Thyroid gland (tissue), 4 donors: ENCODE measurements at regions not wholly inside any gene's neighbourhood (a gene's known extent, or its start where the extent isn't known, plus 50 kb on each side); places are given as distances from the start of the nearest gene placed in this dataset.

Experiments used
- POLR2A ChIP-seq, 2 donors: fragments of 450-650 bp; IDR thresholded peaks; one replicate each; pipeline ENCODE4 v1.6.1; 2017; ENCODE audit warnings: antibody characterized with exemption in 2 of 2, mild to moderate bottlenecking in 2 of 2, moderate library complexity in 1 of 2
- TF ChIP-seq, protein P1 (sequence below), 6 experiments: fragments of 200-600 bp in 3 of 6; fragments of 450-650 bp in 3 of 6; sonication (generic) in 3 of 6; IDR thresholded peaks; one replicate each; pipeline ENCODE4 v1.5.1; 2016 to 2019; ENCODE audit warnings: antibody characterized with exemption in 6 of 6, mild to moderate bottlenecking in 2 of 6, inconsistent platforms in 1 of 6, moderate library complexity in 1 of 6

DNA sequence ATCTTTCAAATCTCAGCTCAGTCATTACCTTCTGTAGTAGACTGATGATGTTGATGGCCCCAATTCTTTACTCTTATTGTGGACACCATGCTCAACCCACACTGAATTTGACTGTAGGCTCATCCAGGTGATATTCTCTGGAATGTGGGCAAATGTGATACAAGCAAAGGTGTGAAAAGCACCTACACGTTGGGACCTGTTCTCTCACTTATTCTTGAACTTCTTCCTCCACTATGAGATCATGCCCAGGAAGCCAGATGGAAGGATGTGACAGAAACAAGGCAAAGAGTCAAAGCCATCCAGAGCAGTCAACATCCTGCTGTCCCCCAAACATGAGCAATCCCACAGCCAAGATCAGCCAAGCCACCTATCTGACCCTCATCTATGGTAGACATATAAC, 471.2 kb upstream of the UBE2E2 start:
- TF ChIP-seq, protein P1, sequence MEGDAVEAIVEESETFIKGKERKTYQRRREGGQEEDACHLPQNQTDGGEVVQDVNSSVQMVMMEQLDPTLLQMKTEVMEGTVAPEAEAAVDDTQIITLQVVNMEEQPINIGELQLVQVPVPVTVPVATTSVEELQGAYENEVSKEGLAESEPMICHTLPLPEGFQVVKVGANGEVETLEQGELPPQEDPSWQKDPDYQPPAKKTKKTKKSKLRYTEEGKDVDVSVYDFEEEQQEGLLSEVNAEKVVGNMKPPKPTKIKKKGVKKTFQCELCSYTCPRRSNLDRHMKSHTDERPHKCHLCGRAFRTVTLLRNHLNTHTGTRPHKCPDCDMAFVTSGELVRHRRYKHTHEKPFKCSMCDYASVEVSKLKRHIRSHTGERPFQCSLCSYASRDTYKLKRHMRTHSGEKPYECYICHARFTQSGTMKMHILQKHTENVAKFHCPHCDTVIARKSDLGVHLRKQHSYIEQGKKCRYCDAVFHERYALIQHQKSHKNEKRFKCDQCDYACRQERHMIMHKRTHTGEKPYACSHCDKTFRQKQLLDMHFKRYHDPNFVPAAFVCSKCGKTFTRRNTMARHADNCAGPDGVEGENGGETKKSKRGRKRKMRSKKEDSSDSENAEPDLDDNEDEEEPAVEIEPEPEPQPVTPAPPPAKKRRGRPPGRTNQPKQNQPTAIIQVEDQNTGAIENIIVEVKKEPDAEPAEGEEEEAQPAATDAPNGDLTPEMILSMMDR (IDR thresholded peaks at IDR 0.05): no peak
- no peak for TF ChIP-seq POLR2A (IDR thresholded peaks at IDR 0.05)
